ENCODE measurements at regions not wholly inside any gene's neighbourhood (a gene's known extent, or its start where the extent isn't known, plus 50 kb on each side); places are given as distances from the start of the nearest gene placed in this dataset.

DNA sequence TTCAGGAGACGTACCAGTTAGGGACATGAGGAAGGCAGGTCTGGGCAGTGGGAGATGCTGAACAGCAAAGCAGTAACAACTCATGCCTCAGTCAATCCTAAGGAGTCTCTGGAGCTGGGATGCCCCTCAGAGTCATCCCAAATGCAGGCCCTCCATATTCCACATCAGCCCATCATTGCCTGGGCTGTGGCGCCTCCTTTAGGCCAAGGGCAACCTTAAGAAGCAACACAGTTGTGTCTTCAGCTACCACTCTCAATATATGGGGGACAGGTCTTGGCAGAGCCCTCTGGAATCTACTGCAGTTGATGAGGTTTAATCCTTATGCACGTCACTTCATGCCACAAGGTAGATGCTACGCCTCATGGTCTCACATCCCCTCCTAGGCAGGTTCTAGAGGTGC, 682.0 kb upstream of the RAB6C start:
- TF ChIP-seq CTCF (IDR thresholded peaks at IDR 0.05; ENCODE audit: low read depth, low read length) (peak; percentile 34), EZH2phosphoT487 (IDR thresholded peaks at IDR 0.05; ENCODE audit: low read depth) (no peak)
